HEK293T (cell line): ENCODE measurements at regions not wholly inside any gene's neighbourhood (a gene's known extent, or its start where the extent isn't known, plus 50 kb on each side); places are given as distances from the start of the nearest gene placed in this dataset.

Experiments
- BHLHE40 ChIP-seq: fragments of 450-650 bp; IDR thresholded peaks from 2 replicates; pipeline ENCODE4 v1.6.1; 2016; ENCODE audit warnings: mild to moderate bottlenecking, moderate library complexity, borderline replicate concordance
- LEF1 ChIP-seq: fragments of 450-650 bp; IDR thresholded peaks from 2 replicates; pipeline ENCODE4 v1.6.1; 2017; ENCODE audit warnings: mild to moderate bottlenecking, borderline replicate concordance

GRCh38 chr12:71349950-71350349 is 89.6 kb upstream of the LGR5 start:
- TF ChIP-seq LEF1, result no peak
- TF ChIP-seq BHLHE40, result no peak
